ENCODE measurements at regions not wholly inside any gene's neighbourhood (a gene's known extent, or its start where the extent isn't known, plus 50 kb on each side); places are given as distances from the start of the nearest gene placed in this dataset.

DNA sequence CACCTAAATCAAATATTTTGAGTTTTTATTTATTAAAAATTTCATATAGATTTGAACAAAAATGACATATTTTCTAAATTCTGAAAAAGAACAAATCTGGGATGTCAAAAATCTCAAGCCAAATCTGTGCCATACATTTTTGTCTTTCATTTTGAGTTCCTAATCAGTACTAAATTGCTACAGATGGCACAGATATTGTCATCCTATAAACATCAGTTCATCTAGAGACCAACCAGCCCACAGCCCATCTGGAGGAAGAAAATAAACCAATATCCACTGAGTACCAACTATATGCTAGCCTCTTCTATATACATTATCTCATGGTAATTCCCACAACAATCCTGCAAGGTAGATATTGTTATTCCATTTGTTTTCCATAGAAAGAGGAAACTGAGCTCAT, 156.8 kb upstream of the ATP1B1 start:
- POLR2A ChIA-PET: no interaction called here
- DNase-seq (ENCODE audit: low read depth, low spot score): no peak
- CTCF ChIA-PET: no interaction called here
- TF ChIP-seq, protein P1, sequence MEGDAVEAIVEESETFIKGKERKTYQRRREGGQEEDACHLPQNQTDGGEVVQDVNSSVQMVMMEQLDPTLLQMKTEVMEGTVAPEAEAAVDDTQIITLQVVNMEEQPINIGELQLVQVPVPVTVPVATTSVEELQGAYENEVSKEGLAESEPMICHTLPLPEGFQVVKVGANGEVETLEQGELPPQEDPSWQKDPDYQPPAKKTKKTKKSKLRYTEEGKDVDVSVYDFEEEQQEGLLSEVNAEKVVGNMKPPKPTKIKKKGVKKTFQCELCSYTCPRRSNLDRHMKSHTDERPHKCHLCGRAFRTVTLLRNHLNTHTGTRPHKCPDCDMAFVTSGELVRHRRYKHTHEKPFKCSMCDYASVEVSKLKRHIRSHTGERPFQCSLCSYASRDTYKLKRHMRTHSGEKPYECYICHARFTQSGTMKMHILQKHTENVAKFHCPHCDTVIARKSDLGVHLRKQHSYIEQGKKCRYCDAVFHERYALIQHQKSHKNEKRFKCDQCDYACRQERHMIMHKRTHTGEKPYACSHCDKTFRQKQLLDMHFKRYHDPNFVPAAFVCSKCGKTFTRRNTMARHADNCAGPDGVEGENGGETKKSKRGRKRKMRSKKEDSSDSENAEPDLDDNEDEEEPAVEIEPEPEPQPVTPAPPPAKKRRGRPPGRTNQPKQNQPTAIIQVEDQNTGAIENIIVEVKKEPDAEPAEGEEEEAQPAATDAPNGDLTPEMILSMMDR (IDR thresholded peaks at IDR 0.05; ENCODE audit: insufficient read depth, low read length, missing control alignments): no peak
- no peak overlapping the region for H3K4me3 ChIP-seq (ENCODE audit: low read depth, low read length)

DNA sequence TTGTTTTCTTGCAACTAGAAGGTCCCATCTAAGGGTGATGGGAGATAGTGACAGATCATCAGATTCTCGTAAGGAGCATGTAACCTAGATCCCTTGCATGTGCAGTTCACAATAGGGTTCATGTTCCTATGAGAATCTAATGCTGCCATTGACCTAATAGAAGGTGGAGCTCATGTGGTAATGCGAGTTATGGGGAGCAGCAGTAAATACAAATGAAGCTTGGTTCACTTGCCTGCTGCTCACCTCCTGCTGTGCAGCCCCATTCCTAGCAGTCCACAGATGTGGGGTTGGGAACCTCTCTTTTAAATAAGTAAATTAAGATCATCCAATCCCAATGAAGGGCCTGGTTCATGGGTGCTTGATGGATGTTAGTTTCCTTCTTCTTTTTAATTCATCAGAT, 148.7 kb upstream of the ATP1B1 start:
- H3K4me3 ChIP-seq (ENCODE audit: low read depth, low read length): no peak overlapping the region
- CTCF ChIA-PET: no interaction called here
- DNase-seq (ENCODE audit: low read depth, low spot score): no peak
- POLR2A ChIA-PET: no interaction called here
- TF ChIP-seq, protein P1 (IDR thresholded peaks at IDR 0.05; ENCODE audit: insufficient read depth, low read length, missing control alignments): no peak

DNA sequence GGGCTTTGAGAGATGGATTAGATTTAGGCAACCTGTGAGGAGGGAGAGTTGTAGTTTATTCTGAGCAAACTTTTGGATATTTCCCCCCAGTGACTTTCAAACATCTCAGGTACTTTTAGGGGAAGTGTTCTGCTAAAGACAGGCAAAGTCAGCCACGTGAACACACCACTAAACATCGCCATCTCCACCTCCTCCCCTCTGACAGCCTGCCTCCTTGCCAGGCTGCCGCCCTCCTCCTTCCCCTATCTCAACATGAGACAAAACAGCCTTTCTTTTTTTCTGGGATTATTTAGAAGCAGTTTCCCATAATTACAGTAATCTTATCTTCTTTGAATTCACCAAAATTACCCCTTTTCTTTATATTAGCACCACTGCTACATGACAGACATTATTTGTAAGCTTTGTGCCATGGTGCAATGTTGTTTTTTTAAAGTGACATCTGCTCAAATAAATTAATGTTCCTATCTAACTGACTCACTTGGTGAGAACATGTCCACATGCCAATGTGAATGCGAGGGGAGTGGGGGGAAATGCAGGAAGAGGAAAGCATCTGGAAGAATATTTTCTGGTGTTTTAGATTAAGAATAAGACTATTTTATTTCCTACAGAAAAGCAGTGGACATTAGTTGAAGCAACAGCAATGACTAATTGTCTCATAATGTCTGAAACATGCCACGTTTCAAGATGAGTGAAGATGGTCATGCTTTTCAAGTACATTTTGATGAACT, 147.8 kb upstream of the ATP1B1 start:
- no peak for DNase-seq (ENCODE audit: low read depth, low spot score)
- TF ChIP-seq, protein P1 (IDR thresholded peaks at IDR 0.05; ENCODE audit: insufficient read depth, low read length, missing control alignments): no peak
- ChIA-PET CTCF (no interaction called here), POLR2A (no interaction called here)
- H3K4me3 ChIP-seq (ENCODE audit: low read depth, low read length): no peak overlapping the region

DNA sequence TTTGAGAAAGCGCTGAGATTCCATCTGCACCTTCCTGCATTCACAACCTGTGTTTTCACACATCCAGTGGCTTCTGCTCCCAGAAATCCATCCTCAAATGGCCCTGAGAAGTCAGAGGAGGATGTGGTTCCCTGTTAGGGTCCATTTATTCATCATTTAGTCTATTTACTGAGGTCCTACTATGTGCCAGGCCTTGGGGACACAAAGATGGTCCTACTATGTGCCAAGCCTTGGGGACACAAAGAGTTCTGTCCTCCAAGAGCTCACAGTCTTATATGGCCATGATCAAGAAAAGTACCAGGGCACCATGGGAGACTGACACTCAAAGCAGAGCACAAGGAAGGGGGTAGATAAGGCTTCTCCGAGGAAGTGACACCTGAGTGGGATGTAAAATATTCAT, 147.1 kb upstream of the ATP1B1 start:
- POLR2A ChIA-PET: no interaction called here
- no peak for DNase-seq (ENCODE audit: low read depth, low spot score)
- TF ChIP-seq, protein P1 (IDR thresholded peaks at IDR 0.05; ENCODE audit: insufficient read depth, low read length, missing control alignments): no peak
- CTCF ChIA-PET: no interaction called here
- no peak overlapping the region for H3K4me3 ChIP-seq (ENCODE audit: low read depth, low read length)

DNA sequence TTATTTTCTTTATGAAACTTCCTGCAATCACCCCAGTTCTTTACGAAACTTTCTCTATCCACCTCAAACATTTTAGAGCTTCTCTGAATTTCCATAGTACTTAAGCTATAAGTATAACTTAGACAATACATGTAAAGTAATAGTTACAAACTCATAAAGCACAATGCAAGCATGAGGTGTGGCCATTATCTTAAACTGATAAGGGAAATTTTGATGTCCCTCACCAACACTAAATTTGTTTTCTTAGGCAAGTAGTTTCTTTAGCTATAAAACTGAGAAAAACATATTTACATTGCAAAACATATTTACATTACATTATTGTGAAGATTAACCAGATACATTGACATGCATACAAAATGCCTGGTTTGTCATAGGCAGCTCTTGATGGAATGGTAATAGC, 146.4 kb upstream of the ATP1B1 start:
- DNase-seq (ENCODE audit: low read depth, low spot score): no peak
- H3K4me3 ChIP-seq (ENCODE audit: low read depth, low read length): no peak overlapping the region
- POLR2A ChIA-PET: no interaction called here
- CTCF ChIA-PET: no interaction called here
- TF ChIP-seq, protein P1 (IDR thresholded peaks at IDR 0.05; ENCODE audit: insufficient read depth, low read length, missing control alignments): no peak

DNA sequence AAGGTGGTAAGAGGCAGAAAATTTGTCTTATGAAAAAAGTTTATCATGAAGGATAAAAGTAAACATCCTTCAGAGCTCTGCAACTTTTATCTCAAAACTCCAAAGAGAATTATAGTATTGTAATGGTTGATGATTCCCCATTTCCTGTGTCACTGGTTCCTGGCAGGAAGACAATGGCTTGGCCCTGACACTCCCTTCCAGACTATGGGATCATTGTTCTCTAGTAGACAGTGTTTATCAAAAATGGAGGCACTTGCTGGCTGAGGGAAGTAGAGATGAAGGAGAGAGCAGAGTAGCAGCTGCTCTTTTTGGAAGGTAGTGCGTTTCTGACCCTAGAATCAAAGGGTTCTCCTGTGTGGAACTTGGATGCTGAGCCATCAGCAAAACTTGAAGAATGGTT, 145.9 kb upstream of the ATP1B1 start:
- TF ChIP-seq, protein P1 (IDR thresholded peaks at IDR 0.05; ENCODE audit: insufficient read depth, low read length, missing control alignments): no peak
- CTCF ChIA-PET: no interaction called here
- H3K4me3 ChIP-seq (ENCODE audit: low read depth, low read length): no peak overlapping the region
- POLR2A ChIA-PET: no interaction called here
- DNase-seq (ENCODE audit: low read depth, low spot score): no peak

Measured in AG04449 (cell line).